NK-92 treated with Interleukin-12 subunit alpha and Interleukin-12 subunit beta, amount 100 ng/mL, for 24 hours (cell line): ENCODE measurements at regions not wholly inside any gene's neighbourhood (a gene's known extent, or its start where the extent isn't known, plus 50 kb on each side); places are given as distances from the start of the nearest gene placed in this dataset.

Experiments used
- DNase-seq: peaks from one replicate; lab custom pipeline; 2025; lab: John Stamatoyannopoulos, UW

DNA sequence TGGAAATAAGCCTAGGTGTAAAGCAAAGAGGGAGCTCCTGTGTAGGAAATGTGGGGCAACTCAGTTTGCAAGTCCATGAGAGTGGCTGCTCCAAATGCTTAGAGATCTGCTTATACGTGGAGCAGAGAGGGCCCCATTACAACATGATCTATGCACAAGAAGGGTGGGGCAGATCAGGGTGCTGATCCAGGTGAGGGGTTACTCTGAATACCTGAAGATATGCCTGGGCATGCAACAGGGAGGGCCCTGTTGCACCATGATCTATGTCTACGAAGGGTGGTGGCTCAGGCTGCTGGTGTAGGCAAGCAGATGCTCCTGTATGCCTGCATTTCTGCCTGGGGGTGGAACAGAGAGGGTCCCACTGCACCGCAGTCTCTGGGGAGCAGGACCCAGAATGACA, 1121.2 kb downstream of the RAPGEF2 start:
- DNase-seq, result no peak

DNA sequence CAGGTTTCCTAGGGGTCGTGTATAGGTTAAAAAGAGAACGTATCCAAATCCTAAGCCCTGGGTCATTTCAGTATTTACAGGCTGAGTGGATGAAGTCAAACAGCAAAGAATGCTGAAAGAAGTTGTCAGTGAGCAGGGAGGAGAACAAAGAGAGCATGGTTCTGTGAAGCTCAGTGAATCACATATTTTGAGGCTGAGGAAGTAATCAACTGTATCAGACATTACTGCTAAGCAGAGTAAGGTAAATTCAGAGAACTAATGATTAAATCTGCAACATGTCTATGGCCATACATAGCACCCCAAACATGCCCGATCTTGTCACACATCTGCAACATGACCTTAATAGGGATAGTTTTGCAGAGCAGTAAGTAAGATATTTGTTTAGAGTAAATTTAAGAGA, 1130.3 kb downstream of the RAPGEF2 start:
- no peak for DNase-seq

DNA sequence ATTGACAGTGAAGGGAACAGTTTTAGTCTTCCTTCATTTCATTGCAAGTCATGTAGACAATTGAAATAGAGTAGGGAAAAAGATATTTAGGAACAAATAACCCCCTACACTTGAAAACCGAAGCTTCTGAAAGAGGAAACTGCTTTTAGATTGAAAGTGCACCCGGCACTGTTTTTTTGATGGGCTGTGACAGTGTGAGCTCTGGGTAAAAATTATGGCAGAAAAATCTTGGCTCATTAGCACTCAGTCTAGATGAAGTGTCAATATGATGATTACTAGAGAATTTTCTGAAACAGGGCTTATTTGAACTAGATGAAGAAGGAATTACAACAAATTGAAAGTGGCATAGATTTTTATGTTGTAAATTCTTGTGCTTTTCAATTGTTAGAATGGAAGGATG, 1132.4 kb downstream of the RAPGEF2 start:
- DNase-seq, result no peak

DNA sequence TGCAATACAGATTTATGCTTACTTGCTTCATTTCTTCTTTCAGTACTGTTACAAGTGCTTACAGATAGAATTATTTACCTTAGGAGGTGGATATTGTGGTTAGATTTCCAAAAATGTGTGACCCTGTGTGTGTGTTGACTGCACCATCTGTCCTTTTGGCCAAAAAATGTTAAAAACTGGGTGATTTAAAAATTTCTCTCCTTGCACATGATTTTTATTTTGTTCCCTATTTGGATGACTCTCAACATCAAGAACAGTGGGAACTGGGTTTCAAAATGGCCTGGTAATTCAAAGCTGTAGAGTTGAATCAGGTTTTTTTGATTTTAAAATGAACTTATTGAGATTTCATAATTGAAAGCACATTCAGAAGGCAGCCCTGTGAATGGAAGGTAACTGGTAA, 1132.9 kb downstream of the RAPGEF2 start:
- DNase-seq, result no peak

DNA sequence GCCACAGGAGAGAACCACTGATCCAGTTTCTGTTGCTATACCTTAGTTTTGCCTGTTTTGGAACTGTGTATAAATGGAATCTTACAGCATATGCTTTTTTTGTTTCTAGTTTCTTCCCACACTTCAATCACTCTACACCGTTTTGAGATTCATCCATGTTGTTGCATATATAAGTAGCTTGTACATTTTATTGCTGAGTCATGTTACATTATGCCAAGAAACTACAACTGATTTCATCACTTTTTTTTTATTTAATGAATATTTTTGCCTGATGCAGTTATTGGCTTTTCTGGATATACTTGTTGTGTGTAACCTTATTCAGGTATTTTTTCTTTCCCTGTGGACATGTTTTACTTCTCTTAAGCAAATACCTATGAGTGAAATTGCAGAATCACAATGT, 1135.9 kb downstream of the RAPGEF2 start:
- no peak for DNase-seq

DNA sequence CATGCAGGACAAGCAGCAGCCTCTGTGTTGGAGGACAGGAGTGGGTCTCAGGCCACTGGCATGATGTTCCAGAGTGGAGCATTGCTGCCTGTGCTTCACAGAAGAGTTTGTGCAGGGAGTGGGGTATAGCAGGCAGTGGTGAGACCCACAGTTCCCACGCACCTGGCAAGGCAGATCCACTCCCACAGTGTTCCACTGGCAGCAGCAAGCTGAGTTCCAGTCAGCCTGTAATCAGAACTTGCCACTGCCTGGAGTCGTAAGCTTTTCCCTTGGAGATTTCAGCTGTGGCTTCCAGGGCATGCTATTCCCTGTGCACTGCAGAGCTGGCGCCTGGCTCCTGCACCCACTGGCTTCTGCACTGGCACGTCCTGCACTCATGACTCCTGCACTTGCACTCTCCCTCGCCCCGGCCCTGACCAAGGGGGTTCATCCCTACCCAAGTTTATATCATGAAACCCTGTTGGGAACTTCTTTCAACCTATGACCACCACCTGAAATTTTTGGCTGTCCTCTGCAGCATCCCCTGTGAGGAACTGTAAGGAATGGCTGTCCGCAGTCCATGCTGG, 1144.3 kb downstream of the RAPGEF2 start:
- DNase-seq, result no peak

DNA sequence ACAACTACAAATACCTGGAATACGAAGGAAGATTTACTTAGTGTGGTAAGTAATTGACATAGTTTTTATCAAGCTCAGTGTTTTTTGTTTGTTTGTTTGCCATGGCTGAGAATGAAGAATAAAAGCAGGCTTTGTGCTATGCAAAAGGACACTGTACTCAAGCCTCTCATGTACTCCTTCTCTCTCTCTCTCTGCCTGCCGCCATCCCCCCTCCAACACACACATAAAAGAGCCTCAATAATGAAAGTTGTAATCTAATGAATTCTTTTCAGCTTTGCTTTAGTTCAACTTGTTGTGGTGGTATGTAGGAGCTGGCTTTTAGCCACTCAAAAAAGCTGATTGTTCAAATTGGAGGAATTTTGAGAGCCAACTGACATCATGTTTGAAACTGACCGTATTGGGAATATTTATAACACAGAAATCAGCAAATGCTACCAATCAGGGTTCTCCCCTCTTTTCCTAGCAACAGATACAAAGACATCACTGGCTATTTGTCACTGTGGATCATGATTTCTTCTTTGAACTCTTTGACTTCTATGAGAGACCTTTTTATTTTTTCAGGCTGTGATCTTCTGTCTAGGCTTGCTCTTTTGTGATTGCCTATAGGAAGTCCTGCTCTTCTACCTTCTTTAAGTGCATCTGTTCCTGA, 1148.8 kb downstream of the RAPGEF2 start:
- no peak for DNase-seq

DNA sequence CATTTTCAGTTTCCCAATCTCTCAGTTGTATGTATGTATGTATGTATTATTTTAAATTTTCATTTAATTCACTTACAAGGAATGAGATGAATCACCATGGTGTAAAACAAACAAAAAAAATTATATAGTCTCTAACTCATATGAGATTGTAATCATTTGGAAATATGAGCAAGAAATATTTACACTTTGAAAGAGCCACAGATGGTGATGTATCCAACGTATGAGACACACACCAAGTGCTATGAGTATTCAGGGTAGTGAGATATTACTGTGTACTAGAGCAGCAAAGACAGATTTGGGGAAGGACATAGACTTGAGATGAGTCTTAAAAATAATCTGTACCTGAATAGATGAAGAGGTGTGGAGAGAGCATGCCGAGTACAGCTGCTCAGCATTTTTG, 1154.4 kb downstream of the RAPGEF2 start:
- DNase-seq, result no peak

DNA sequence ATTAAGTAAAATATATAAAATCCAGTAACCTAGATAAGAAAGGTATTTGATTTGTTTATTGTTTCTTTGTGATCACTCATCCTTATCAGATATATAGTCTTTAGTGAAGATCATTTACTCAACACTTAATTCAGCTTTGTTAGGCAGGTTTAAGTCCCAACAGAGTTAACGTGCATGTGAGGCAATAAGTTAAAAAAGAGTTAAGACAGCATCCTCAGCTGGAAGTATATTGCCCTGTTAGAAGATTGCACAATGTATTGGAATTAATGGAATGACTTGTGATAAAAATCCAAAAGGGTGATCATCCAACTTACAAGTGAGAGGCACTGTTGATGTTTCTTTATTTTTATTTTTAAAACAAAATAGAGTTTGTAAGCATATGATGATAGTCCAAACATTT, 1162.1 kb downstream of the RAPGEF2 start:
- DNase-seq, result no peak

DNA sequence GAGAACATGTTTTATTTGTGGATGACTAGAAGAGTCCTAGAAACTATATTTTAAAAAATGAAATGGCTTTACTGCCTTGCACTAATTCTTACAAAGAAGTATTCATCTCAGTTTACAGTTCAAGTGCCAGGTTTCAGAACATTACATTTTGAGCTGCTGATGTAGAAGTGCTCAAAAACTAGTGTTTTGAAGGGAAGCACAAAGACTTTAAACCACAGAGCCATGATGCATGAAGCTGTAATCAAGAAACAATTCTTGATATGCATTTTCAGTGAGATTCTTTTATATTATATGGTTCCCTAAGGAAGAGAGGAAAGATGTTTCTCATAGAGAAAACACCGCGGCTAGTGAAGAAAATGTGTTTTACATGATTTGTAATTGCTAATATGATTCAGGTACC, 1163.0 kb downstream of the RAPGEF2 start:
- DNase-seq, result no peak

DNA sequence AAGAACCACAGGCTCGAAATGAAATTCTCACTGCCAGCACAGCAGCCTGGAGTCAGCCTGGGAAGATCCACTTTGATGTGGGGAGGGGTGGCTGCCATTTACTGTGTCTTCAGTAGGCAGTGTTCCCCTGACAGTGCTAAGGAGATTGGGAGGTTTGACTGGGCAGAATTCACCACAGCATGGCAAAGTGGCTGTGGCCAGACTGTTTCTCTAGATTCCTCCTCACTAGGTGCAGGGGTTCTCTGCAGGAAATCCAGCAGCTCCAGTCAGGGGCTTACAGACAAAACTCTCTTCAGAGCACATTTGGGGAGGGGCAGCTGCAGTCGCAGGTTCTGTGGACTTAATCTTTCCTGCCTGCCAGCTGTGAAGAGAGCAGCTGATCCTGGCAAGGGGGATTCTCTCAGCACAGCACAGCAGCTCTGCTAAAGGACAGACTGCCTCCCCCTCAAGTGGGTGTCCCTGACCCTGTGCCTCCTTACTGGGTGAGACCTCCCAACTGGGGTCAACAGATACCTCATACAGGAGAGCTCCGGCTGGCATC, 1174.0 kb downstream of the RAPGEF2 start:
- DNase-seq, result no peak

DNA sequence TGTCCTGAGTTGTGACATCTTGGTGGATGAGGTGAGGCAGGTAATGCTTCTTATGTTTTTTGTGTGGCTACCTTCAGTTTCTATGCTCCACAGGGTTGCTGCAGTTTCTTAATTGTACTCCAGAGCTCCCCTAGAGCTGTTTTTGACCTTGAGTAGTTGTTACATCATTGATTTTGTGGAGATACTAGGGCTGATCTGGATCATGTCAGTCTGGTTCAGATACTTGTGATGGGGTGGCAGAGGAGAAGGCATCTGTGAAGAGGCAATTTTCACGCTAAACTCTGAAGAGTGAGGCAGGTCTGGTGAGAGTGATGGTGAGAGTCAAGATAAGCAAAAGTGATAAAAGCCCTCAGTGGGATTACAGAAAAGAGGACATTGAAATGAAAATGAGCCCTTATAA, 1180.2 kb downstream of the RAPGEF2 start:
- DNase-seq, result no peak

DNA sequence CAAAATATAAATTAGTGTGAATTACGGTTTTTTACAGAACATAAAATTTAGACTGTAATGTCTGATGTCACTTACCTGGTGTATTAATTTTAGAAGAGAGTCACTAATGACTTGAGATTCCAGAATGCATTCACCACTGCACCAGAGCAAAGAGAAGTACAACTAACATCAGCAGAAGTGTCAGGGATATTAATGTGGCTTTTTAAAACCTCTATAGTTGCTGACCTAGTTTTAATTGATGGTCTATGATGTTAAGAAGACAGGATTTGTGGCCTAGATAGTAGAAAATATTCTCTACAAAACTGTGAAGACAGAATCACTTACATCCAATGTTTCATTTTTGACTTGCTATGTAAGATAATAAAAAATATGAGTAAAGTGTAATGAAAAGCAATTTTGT, 1181.6 kb downstream of the RAPGEF2 start:
- DNase-seq, result no peak

DNA sequence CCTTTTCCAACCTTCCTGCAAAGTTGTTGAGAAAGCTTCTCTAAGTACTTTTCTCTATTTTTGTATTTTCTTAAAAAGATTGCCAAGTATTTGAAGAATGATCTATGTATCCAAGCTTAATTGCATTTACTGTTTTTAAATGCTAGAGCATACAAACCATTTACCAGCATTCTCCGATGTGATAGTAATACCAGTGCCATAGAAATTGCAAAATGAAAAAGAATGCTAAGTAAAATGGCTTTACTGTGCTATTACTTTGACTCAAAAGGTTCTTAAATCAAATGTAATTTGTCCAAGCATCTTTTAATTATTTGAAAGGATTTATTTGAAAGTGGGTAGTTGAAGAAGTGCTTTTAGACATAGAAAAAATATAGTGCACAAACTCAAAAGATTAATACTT, 1183.2 kb downstream of the RAPGEF2 start:
- DNase-seq, result no peak

DNA sequence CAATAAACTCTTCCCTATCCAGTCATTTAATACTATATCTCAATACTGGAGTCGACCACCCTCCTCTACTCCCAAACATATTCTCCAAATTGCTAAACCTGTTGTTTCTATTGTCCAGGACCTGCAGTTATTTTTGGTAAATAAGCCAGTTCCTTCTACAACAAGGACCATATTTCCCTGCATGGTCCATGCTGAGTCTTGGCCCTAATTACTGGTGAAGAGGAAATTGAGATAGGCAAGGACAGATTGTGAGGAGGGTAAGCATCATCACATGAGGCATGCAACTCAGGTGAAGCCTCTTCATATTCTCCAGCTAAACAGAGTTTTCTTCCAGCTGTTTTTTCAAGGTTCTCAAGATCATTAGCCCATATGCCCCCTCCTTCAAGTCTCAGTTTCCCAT, 1193.6 kb downstream of the RAPGEF2 start:
- no peak for DNase-seq

DNA sequence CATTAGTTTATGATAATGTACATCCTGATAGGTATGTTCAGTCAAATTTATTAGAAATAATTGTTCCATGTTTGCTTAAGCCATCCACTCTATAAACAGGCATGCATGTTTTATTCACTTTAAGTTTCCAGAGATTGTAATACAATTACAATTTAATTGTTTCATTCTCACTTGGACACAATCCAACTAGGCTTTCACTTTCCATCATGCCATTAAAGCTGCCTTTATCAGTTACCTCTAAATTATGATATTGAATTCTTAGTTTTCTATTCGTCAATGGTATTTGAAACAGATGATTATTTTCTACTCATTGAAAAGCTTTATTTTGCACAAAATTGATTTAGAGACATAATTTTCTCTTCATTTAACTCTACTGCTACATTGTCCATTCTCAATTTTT, 1196.3 kb downstream of the RAPGEF2 start:
- no peak for DNase-seq

DNA sequence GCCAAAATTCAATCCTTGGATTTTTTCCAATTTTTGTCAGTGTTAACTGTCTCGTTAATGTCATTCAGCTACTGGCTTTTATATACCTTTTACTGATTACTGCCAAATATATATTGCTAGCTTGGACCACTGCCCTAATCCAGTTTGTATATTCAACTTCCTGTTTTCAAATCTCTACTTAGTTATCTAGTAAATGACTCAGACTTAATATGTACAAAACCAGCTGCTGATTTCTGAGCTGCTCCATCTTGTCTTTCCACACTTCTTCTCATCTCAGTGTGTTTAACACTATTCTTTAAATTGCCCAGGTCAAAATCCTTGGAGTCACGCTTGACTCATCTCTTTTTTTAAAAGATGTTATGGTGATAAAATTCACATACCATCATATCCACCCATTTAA, 1196.7 kb downstream of the RAPGEF2 start:
- DNase-seq, result no peak

DNA sequence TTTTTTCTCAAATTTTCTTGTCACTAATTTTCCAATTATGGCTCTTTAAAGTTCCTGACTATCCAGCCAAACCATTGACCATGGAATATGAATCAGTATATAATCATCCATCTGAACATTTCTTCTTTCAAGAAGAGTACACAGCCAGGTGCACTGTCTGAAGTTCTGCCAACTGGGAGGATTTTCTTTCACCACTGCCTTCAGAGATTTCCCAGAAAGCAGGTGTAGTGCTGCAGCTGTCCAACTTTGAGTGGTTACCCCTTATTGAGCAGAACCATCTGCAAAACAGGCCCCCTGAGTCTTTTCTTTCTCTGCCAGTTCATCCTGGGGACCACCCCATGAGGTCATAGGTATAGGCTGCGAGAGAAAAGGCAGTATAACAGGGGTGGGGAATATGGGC, 1213.2 kb downstream of the RAPGEF2 start:
- no peak for DNase-seq

DNA sequence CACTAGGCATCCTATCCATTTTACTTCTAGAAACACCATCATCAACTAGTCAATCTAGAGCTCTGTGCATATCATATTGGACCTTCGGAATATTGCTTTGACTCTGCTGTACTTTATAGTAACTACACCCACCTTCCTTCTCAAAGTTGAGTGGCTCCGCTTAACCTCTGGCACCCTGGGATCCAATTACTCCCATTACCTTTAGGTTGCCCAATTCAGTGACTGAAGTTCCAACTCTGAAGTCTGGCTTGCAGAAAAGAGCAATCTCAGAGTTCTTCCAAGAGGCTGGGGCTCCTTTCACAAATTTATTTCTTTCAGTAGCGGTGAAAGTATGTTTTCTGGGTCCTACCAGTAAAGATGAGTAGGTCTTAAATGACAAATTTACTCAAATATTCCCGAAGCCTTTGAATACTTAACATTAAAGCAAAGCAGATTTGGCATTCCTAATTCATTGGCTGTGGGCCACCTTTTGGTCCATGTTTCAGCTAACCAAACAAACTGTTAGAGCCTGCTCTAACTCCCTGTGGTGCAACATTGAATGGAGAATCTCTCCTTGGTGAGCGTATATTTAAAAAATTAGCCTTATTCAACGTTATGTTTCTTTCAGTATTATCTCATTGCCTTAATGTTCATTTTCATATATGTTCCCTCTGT, 1215.8 kb downstream of the RAPGEF2 start:
- no peak for DNase-seq

DNA sequence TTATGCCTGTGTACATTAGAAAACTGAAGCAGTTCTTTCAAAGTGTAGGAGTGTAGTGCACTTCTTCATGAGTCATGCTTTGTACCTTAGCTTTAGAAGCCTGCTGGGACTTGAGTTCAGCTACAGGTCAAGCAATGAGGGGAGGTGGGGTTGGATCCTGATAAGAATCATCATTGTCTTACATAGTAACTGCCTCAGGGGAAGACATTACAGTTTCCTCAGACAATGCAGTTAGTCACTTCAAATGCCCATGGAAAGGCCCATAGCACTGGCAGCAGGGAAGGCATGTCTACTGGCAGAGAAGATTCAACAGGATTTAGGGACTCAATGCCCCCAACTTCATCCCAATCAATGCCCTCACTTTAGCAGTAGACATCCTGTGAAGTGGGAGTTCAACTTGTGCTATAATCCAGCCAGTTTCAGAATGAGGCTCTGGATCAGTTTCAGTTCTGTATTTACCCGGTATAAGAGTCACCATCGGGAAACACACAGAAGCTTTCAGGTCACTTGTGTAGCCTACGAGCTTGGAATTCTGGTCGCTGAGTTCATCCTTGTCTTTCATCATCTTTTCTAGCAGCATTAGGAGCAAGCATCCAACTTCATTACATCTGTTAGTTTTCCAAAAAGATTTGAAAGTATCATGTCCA, 1216.5 kb downstream of the RAPGEF2 start:
- DNase-seq, result no peak

DNA sequence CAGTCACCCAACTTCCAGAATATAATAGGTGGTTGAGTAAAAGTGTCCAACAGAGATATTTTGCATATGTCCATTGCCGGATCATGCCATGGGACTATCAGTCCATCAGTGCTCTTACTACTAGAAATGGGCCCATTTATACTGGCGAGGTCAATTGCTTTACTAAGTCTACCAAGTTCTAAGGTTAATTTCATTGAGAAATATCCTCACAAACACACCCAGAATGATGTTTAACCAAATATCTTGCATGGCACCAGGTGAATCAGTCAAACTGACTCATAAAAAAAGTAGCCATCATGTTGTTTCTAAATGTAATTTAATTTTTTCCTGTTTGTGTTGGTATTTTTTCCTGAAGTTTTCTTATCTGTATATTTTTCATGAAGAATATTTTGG, 1217.0 kb downstream of the RAPGEF2 start:
- no peak for DNase-seq

DNA sequence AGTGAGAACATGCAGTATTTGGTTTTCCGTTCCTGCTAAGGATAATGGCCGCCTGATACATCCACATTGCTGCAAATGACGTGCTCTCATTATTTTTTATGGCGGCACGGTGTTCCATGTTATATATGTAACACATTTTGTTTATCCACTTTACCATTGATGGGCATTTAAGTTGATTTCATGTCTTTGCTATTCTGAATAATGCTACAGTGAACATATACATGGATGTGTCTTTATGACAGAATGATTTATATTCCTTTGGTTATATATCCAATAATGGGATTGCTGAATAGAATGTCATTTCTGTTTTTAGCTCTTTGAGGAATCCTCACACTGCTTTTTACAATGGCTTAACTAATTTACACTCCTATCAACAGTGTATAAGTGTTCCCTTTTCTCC, 1223.2 kb downstream of the RAPGEF2 start:
- DNase-seq, result no peak

DNA sequence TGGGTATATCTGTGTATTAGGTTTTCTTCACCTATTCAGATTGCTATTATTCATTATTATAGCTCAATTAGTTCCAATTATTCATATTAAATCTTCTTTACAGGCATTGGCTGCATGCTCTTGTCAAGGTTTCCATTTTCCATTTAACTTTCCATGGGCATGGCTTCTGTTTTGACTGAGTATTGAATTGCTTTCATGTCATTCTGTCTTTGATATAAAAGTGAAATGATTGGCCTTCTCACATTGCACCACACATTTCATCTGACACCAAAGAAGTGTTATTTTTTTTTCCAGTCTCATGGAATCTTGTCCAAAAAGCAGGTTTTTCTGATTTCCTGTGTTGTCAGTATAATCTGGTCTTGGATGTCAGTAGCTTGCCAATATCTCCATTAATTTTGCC, 1244.3 kb downstream of the RAPGEF2 start:
- DNase-seq, result no peak
